ENCODE measurements at regions not wholly inside any gene's neighbourhood (a gene's known extent, or its start where the extent isn't known, plus 50 kb on each side); places are given as distances from the start of the nearest gene placed in this dataset.

- no peak for DNase-seq
Measured at GRCh38 chrX:125012585-125012984, 307.1 kb upstream of the TEX13C start.

DNA sequence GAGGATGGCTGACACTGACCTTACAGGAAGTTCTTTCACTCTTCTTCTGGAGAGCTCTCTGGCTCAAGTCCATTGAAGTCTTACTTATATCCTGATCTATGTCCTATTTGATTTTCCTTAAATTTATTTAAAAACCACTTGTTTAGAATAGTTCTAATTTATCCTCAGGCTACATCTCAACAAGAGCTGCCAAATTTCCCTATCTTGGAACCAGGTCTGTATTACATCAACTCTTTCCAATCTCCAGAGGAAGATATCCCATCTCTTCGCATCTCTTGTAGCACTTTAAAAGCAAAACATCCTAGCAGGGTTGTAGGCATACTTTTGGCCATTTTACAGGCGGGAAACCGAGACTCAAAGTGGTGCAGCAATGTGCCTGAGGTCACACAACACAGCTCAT is 290.5 kb upstream of the TEX13C start:
- DNase-seq: no peak

Data from CD4-positive, alpha-beta T cell treated with Interferon alpha-2 for 1 hour (primary cell).